GM12878 (cell line): ENCODE measurements at regions not wholly inside any gene's neighbourhood (a gene's known extent, or its start where the extent isn't known, plus 50 kb on each side); places are given as distances from the start of the nearest gene placed in this dataset.

Source experiments
- ATAC-seq: fragments of 200-7000 bp; cut with Tn5 transposase; 3 replicates; pipeline ENCODE4 v1.9.1; 2020; ENCODE audit warnings: mild to moderate bottlenecking, moderate library complexity
- BruUV-seq: library from RNA; stranded (reverse); fragments of 400-500 nt; replicated peaks from 2 replicates; lab custom pipeline; 2021; lab: Mats Ljungman, UMichigan
- CTCF ChIA-PET: fragments of 300-600 bp; sonication (Branson Sonifier 250); formaldehyde crosslinking; extraction: SDS; loops from one replicate; lab custom pipeline; 2021; ENCODE audit warnings: inconsistent platforms; lab: Yijun Ruan, JAX
- POLR2A ChIA-PET: fragments of 350-600 bp; formaldehyde crosslinking; extraction: SDS; loops from one replicate; lab custom pipeline; 2021; ENCODE audit warnings: inconsistent platforms; lab: Charles Lee
- RAD21 ChIA-PET: fragments of 300-600 bp; sonication (Branson Sonifier 250); formaldehyde crosslinking; loops from one replicate; lab custom pipeline; 2023; ENCODE audit warnings: antibody characterized with exemption; ENCODE audit not compliant: unreplicated experiment; lab: Charles Lee
- SMC1A ChIA-PET: fragments of 300-600 bp; sonication (Branson Sonifier 250); formaldehyde crosslinking; loops from one replicate; lab custom pipeline; 2023; ENCODE audit not compliant: unreplicated experiment, uncharacterized antibody; lab: Charles Lee
- DNase-seq: peaks from one replicate; pipeline ENCODE4 v3.0.0-alpha.2; 2011; ENCODE audit warnings: low read depth, low spot score
- FAIRE-seq: peaks from 3 replicates; lab custom pipeline; 2011; peaks lifted over from hg19 to GRCh38; lab: Jason Lieb, UNC
- H2AFZ ChIP-seq: 2 replicates; pipeline ENCODE4 v1.6.0; 2011; ENCODE audit warnings: low read depth, low read length, control low read depth; ENCODE audit not compliant: control insufficient read depth
- H3K27ac ChIP-seq: 2 replicates; pipeline ENCODE4 v1.5.1; 2011; ENCODE audit warnings: control low read depth; ENCODE audit not compliant: control insufficient read depth, insufficient read depth
- H3K27me3 ChIP-seq, 2 experiments: replicated peaks in 1 of 2; 2 replicates each; pipeline versions ENCODE4 v1.6.0 to v1.6.1; 2011; ENCODE audit warnings: low read length in 1 of 2; ENCODE audit not compliant: control insufficient read depth in 2 of 2, insufficient read depth in 2 of 2
- H3K36me3 ChIP-seq, 2 experiments: 2 replicates each; pipeline ENCODE4 v1.5.1; 2011; ENCODE audit warnings: low read length in 1 of 2; ENCODE audit not compliant: control insufficient read depth in 2 of 2, insufficient read depth in 2 of 2
- H3K4me1 ChIP-seq: 2 replicates; pipeline ENCODE4 v1.6.1; 2011; ENCODE audit warnings: mild to moderate bottlenecking, low read length, moderate library complexity, mixed read lengths; ENCODE audit not compliant: control insufficient read depth, insufficient read depth
- H3K4me2 ChIP-seq: 2 replicates; pipeline ENCODE4 v1.6.0; 2011; ENCODE audit warnings: control low read depth; ENCODE audit not compliant: control insufficient read depth, insufficient read depth
- H3K4me3 ChIP-seq: fragments of 200-600 bp; sonication (generic); 2 replicates; pipeline ENCODE4 v1.5.1; 2016
- H3K79me2 ChIP-seq: 2 replicates; pipeline ENCODE4 v1.6.0; 2011; ENCODE audit warnings: low read length; ENCODE audit not compliant: control insufficient read depth, insufficient read depth
- H3K9ac ChIP-seq: 2 replicates; pipeline ENCODE4 v1.8.0; 2011; ENCODE audit warnings: low read length, control low read depth, mixed read lengths; ENCODE audit not compliant: control insufficient read depth, insufficient read depth
- H3K9me3 ChIP-seq: replicated peaks from 3 replicates; pipeline ENCODE4 v1.5.1; 2011; ENCODE audit warnings: mild to moderate bottlenecking, low read length; ENCODE audit not compliant: control insufficient read depth, insufficient read depth
- H4K20me1 ChIP-seq: 2 replicates; pipeline ENCODE4 v1.6.0; 2011; ENCODE audit not compliant: control insufficient read depth, insufficient read depth
- BCL11A ChIP-seq: IDR thresholded peaks from 2 replicates; pipeline ENCODE4 v1.6.1; 2011; ENCODE audit warnings: low read depth, low read length
- BCLAF1 ChIP-seq: fragments of 450-650 bp; IDR thresholded peaks from 2 replicates; pipeline ENCODE4 v1.6.1; 2017; ENCODE audit warnings: antibody characterized with exemption, mild to moderate bottlenecking, moderate library complexity
- CHD4 ChIP-seq: fragments of 200-600 bp; sonication (generic); IDR thresholded peaks from 2 replicates; pipeline ENCODE4 v1.6.1; 2016; ENCODE audit warnings: mild to moderate bottlenecking
- ETV6 ChIP-seq, 2 experiments: fragments of 450-650 bp in 1 of 2; IDR thresholded peaks in 1 of 2; conservative IDR thresholded peaks in 1 of 2; 2 replicates each; pipeline ENCODE4 v1.6.1; 2014; ENCODE audit warnings: antibody characterized with exemption in 1 of 2, borderline replicate concordance in 1 of 2, low read depth in 1 of 2, mild to moderate bottlenecking in 1 of 2, moderate library complexity in 1 of 2
- FOXM1 ChIP-seq: IDR thresholded peaks from 2 replicates; pipeline ENCODE4 v1.6.1; 2012; ENCODE audit warnings: low read depth, mild to moderate bottlenecking, inconsistent platforms, low read length, moderate library complexity
- MTA3 ChIP-seq: IDR thresholded peaks from 2 replicates; pipeline ENCODE4 v1.6.1; 2012; ENCODE audit warnings: low read length, inconsistent platforms, borderline replicate concordance
- PAX8 ChIP-seq: fragments of 450-650 bp; IDR thresholded peaks from 2 replicates; pipeline ENCODE4 v1.6.1; 2017; ENCODE audit warnings: mild to moderate bottlenecking, moderate library complexity
- POLR2AphosphoS2 ChIP-seq: IDR thresholded peaks from 2 replicates; pipeline ENCODE4 v1.6.1; 2011; ENCODE audit warnings: low read depth, mild to moderate bottlenecking, low read length, improper control_type of control experiment, moderate library complexity
- RBBP5 ChIP-seq: fragments of 200-600 bp; sonication (generic); conservative IDR thresholded peaks from 2 replicates; pipeline ENCODE4 v1.6.1; 2016
- SRF ChIP-seq, 2 experiments: IDR thresholded peaks; 2 replicates each; pipeline ENCODE4 v1.6.1; 2011; ENCODE audit warnings: low read depth in 2 of 2, low read length in 2 of 2, mild to moderate bottlenecking in 1 of 2, moderate library complexity in 1 of 2
- TAF1 ChIP-seq: IDR thresholded peaks from 2 replicates; pipeline ENCODE4 v1.6.1; 2011; ENCODE audit warnings: mild to moderate bottlenecking, low read depth, low read length, borderline replicate concordance
- TBL1XR1 ChIP-seq: IDR thresholded peaks from 2 replicates; pipeline ENCODE4 v1.6.1; 2012; ENCODE audit warnings: low read depth, low read length, improper control_type of control experiment
- WGBS: methylation state at CpG from one replicate; pipeline ENCODE4 v1.1.6; 2016; ENCODE audit warnings: low lambda C conversion rate; ENCODE audit not compliant: insufficient replicate concordance, insufficient coverage; ENCODE audit errors: missing lambda C conversion rate; 5-methylcytosine and 5-hydroxymethylcytosine counted together
- in situ Hi-C: fragments of 300-500 bp; cut with MboI; formaldehyde crosslinking; loops from 9 replicates; pipeline ENCODE4 v1.14.3; 2018; ENCODE audit warnings: mixed read lengths
- intact Hi-C: fragments of 100-400 bp; cut with micrococcal nuclease; formaldehyde crosslinking; loops from one replicate; pipeline ENCODE4 v1.14.2; 2022; ENCODE audit not compliant: unreplicated experiment

- Histone ChIP-seq H3K4me1 (no peaks in the 10 kb centered on the region), H3K4me2 (no peak overlapping the region), H4K20me1 (no peaks in the 10 kb centered on the region), H3K36me3 (no peaks in the 10 kb centered on the region), H3K27me3 (peaks cover 0 to 3% of the 10 kb centered on the region in 2 experiments; a peak in 2 of 4 replicates), H3K4me3 (no peak overlapping the region), H3K79me2 (no peaks in the 10 kb centered on the region), H3K27ac (no peak overlapping the region), H3K9ac (no peak overlapping the region), H3K9me3 (no peaks in the 10 kb centered on the region), H2AFZ (no peak overlapping the region)
- TF ChIP-seq BCL11A (no peak), SRF (IDR thresholded peaks at IDR 0.05; ENCODE audit: low read depth in 2 of 2, low read length in 2 of 2) (no peak), FOXM1 (no peak), MTA3 (no peak), CHD4 (no peak), POLR2AphosphoS2 (no peak), ETV6 (conservative IDR thresholded peaks at IDR 0.05 in 1 of 2, IDR thresholded peaks at IDR 0.05 in 1 of 2; ENCODE audit: borderline replicate concordance in 1 of 2, low read depth in 1 of 2) (no peak), TAF1 (no peak), BCLAF1 (no peak), RBBP5 (no peak), PAX8 (no peak), TBL1XR1 (no peak)
- DNase-seq (no peak), ATAC-seq (no peak), FAIRE-seq (no peak)
- in situ Hi-C loops = no loop called here
- ChIA-PET SMC1A (interaction anchor here (1.5 kb wide), 1 partner anchor 20 kb away, joined by 3 read pairs; no protein-coding TSS in a partner anchor), CTCF (no interaction called here), RAD21 (no interaction called here), POLR2A (no interaction called here)
- BruUV-seq = no TSS peak
- intact Hi-C loops = no loop called here
- WGBS = 26% methylated on average over 15 of the region's 15 CpGs
Measured at GRCh38 chr7:156147756-156148504, 335.7 kb upstream of the SHH start.
